GM21423 (cell line): ENCODE measurements at regions not wholly inside any gene's neighbourhood (a gene's known extent, or its start where the extent isn't known, plus 50 kb on each side); places are given as distances from the start of the nearest gene placed in this dataset.

ENCODE experiments used
- ATAC-seq: cut with Tn5 transposase; IDR thresholded peaks from one replicate; pipeline ENCODE4 v1.9.1; 2021; ENCODE audit warnings: mild to moderate bottlenecking, moderate library complexity; ENCODE audit not compliant: unreplicated experiment

- no peak for ATAC-seq
These were observed 115.3 kb upstream of the CPSF6 start for GRCh38 chr12:69123919-69124638.

- no peak for ATAC-seq
These were observed 110.4 kb upstream of the CPSF6 start for GRCh38 chr12:69129017-69129416.

- no peak for ATAC-seq
These were observed 109.8 kb upstream of the CPSF6 start for GRCh38 chr12:69129564-69129963.

GRCh38 chr12:69130064-69130463 lies 109.3 kb upstream of the CPSF6 start:
- no peak for ATAC-seq

- no peak for ATAC-seq
These were observed 108.3 kb upstream of the CPSF6 start for GRCh38 chr12:69131077-69131476.

GRCh38 chr12:69136931-69137613 lies 102.3 kb upstream of the CPSF6 start:
- no peak for ATAC-seq

- ATAC-seq, result no peak
These were observed 98.3 kb upstream of the CPSF6 start for GRCh38 chr12:69141074-69141473.

- ATAC-seq, result no peak
These were observed 90.1 kb upstream of the CPSF6 start for GRCh38 chr12:69149270-69149669.

GRCh38 chr12:69150083-69150795 lies 89.1 kb upstream of the CPSF6 start:
- no peak for ATAC-seq

GRCh38 chr12:69150796-69151127 lies 88.6 kb upstream of the CPSF6 start:
- ATAC-seq, result no peak

- ATAC-seq, result no peak
These were observed 88.1 kb upstream of the CPSF6 start for GRCh38 chr12:69151254-69151764.

GRCh38 chr12:69154585-69155363 lies 84.6 kb upstream of the CPSF6 start:
- ATAC-seq, result peak; percentile 41

- peak; percentile 95 for ATAC-seq
These were observed 82.2 kb upstream of the CPSF6 start for GRCh38 chr12:69157023-69157655.

GRCh38 chr12:69161829-69162228 lies 77.5 kb upstream of the CPSF6 start:
- peak; percentile 63 for ATAC-seq

GRCh38 chr12:69163681-69164362 lies 75.5 kb upstream of the CPSF6 start:
- no peak for ATAC-seq

GRCh38 chr12:69167648-69168165 lies 71.7 kb upstream of the CPSF6 start:
- no peak for ATAC-seq

- no peak for ATAC-seq
These were observed 71.0 kb upstream of the CPSF6 start for GRCh38 chr12:69168363-69168762.

GRCh38 chr12:69168828-69169227 lies 70.5 kb upstream of the CPSF6 start:
- no peak for ATAC-seq

GRCh38 chr12:69170293-69170692 lies 69.1 kb upstream of the CPSF6 start:
- no peak for ATAC-seq

- no peak for ATAC-seq
These were observed 67.5 kb upstream of the CPSF6 start for GRCh38 chr12:69171881-69172280.
